H1 (cell line): ENCODE measurements at regions not wholly inside any gene's neighbourhood (a gene's known extent, or its start where the extent isn't known, plus 50 kb on each side); places are given as distances from the start of the nearest gene placed in this dataset.

Source experiments
- CTCF ChIA-PET: fragments of 300-600 bp; sonication (Branson Sonifier 250); formaldehyde crosslinking; loops from one replicate; lab custom pipeline; 2021; ENCODE audit not compliant: partially characterized antibody; lab: Charles Lee
- POLR2A ChIA-PET: fragments of 300-600 bp; sonication (Branson Sonifier 250); formaldehyde crosslinking; loops from one replicate; lab custom pipeline; 2021; ENCODE audit warnings: inconsistent platforms; ENCODE audit not compliant: partially characterized antibody; lab: Charles Lee
- DNase-seq, 2 experiments: peaks; one replicate each; pipeline versions ENCODE4 v3.0.0 to v3.0.0-alpha.2; 2010 to 2022; ENCODE audit warnings: low spot score in 2 of 2, low read depth in 1 of 2, mixed read lengths in 1 of 2
- FAIRE-seq: peaks from 2 replicates; lab custom pipeline; 2011; peaks lifted over from hg19 to GRCh38; lab: Jason Lieb, UNC
- H2AFZ ChIP-seq: 2 replicates; pipeline ENCODE4 v1.8.1; 2012; ENCODE audit warnings: low read length, inconsistent platforms
- H2AK5ac ChIP-seq: 2 replicates; pipeline ENCODE4 v1.6.1; 2013; ENCODE audit warnings: low read depth, low read length
- H2BK120ac ChIP-seq: replicated peaks from 2 replicates; pipeline ENCODE3; 2013; ENCODE audit warnings: low read depth, low read length, inconsistent platforms
- H2BK12ac ChIP-seq: 2 replicates; pipeline ENCODE4 v1.6.1; 2013; ENCODE audit warnings: low read depth, low read length
- H2BK15ac ChIP-seq: 2 replicates; pipeline ENCODE4 v1.6.1; 2013; ENCODE audit warnings: low read length
- H2BK20ac ChIP-seq: 2 replicates; pipeline ENCODE4 v1.6.1; 2013; ENCODE audit warnings: low read length
- H2BK5ac ChIP-seq: 2 replicates; pipeline ENCODE4 v1.6.1; 2013; ENCODE audit warnings: low read depth, low read length
- H3K14ac ChIP-seq: 2 replicates; pipeline ENCODE4 v1.6.1; 2013; ENCODE audit warnings: inconsistent platforms; ENCODE audit not compliant: insufficient read length
- H3K18ac ChIP-seq: 2 replicates; pipeline ENCODE4 v1.6.1; 2013; ENCODE audit warnings: low read length; ENCODE audit errors: extremely low read depth
- H3K23ac ChIP-seq: 2 replicates; pipeline ENCODE4 v1.6.1; 2013; ENCODE audit warnings: inconsistent platforms; ENCODE audit not compliant: insufficient read length
- H3K23me2 ChIP-seq: 2 replicates; pipeline ENCODE4 v1.6.1; 2013; ENCODE audit warnings: low read depth, low read length
- H3K27ac ChIP-seq: 2 replicates; pipeline ENCODE4 v1.6.1; 2011; ENCODE audit warnings: low read depth, low read length, inconsistent platforms
- H3K27me3 ChIP-seq, 4 experiments: replicated peaks in 1 of 4; 1 replicate in 1 of 4; 2 replicates in 3 of 4; pipeline versions ENCODE4 v1.6.1 to v1.8.1; 2011 to 2013; ENCODE audit warnings: low read length in 3 of 4, mild to moderate bottlenecking in 3 of 4, inconsistent platforms in 2 of 4, mixed read lengths in 2 of 4, moderate library complexity in 1 of 4; ENCODE audit not compliant: control insufficient read depth in 3 of 4, insufficient read depth in 3 of 4; ENCODE audit errors: extremely low read depth in 1 of 4
- H3K36me3 ChIP-seq, 4 experiments: 2 replicates each; pipeline versions ENCODE4 v1.6.1 to v1.8.1; 2011 to 2013; ENCODE audit warnings: mild to moderate bottlenecking in 4 of 4, low read length in 3 of 4, moderate library complexity in 2 of 4, control low read depth in 1 of 4, inconsistent platforms in 1 of 4; ENCODE audit not compliant: insufficient read depth in 4 of 4, control insufficient read depth in 2 of 4
- H3K4ac ChIP-seq: replicated peaks from 2 replicates; pipeline ENCODE3; 2013; ENCODE audit warnings: low read length, low read depth, mixed read lengths, inconsistent platforms; ENCODE audit not compliant: insufficient read length
- H3K4me1 ChIP-seq, 4 experiments: replicated peaks in 1 of 4; 1 replicate in 1 of 4; 2 replicates in 3 of 4; pipeline versions ENCODE4 v1.6.1 to v1.8.1; 2011 to 2013; ENCODE audit warnings: low read length in 3 of 4, inconsistent platforms in 2 of 4, mixed read lengths in 1 of 4; ENCODE audit not compliant: insufficient read depth in 4 of 4, control insufficient read depth in 3 of 4
- H3K4me2 ChIP-seq, 2 experiments: 2 replicates each; pipeline versions ENCODE4 v1.6.1 to v1.8.1; 2011 to 2013; ENCODE audit warnings: low read depth in 2 of 2, low read length in 2 of 2, control low read depth in 1 of 2, inconsistent platforms in 1 of 2, mild to moderate bottlenecking in 1 of 2; ENCODE audit not compliant: insufficient read depth in 1 of 2
- H3K4me3 ChIP-seq, 4 experiments: fragments of 200-600, 300-600 bp in 1 of 4; sonication (generic), shearing (Covaris generic), sonication (Bioruptor Twin) in 1 of 4; 2 replicates each; pipeline versions ENCODE4 v1.5.1 to v1.8.1; 2011 to 2016; ENCODE audit warnings: low read length in 4 of 4, low read depth in 3 of 4, control low read depth in 2 of 4, inconsistent platforms in 2 of 4, mild to moderate bottlenecking in 2 of 4, mixed read lengths in 1 of 4, moderate library complexity in 1 of 4; ENCODE audit not compliant: insufficient read depth in 2 of 4; ENCODE audit errors: extremely low read depth in 1 of 4
- H3K56ac ChIP-seq: replicated peaks from 2 replicates; pipeline ENCODE3; 2013; ENCODE audit warnings: low read depth, mild to moderate bottlenecking, mixed read lengths, low read length, inconsistent platforms; ENCODE audit not compliant: insufficient read length
- H3K79me1 ChIP-seq: 2 replicates; pipeline ENCODE4 v1.6.1; 2013; ENCODE audit warnings: low read depth, low read length, control low read depth
- H3K79me2 ChIP-seq, 2 experiments: 2 replicates each; pipeline versions ENCODE4 v1.6.1 to v1.8.1; 2012 to 2013; ENCODE audit warnings: low read length in 2 of 2, mild to moderate bottlenecking in 2 of 2, inconsistent platforms in 1 of 2; ENCODE audit not compliant: insufficient read depth in 2 of 2, control insufficient read depth in 1 of 2
- H3K9ac ChIP-seq, 4 experiments: replicated peaks in 1 of 4; 1 replicate in 1 of 4; 2 replicates in 3 of 4; pipeline versions ENCODE4 v1.6.1 to v1.8.1; 2011 to 2013; ENCODE audit warnings: low read depth in 3 of 4, low read length in 3 of 4, control low read depth in 2 of 4, mild to moderate bottlenecking in 2 of 4, moderate library complexity in 2 of 4, inconsistent platforms in 1 of 4; ENCODE audit errors: extremely low read depth in 1 of 4
- H3K9me3 ChIP-seq, 2 experiments: 2 replicates each; pipeline versions ENCODE4 v1.6.1 to v1.8.1; 2012 to 2013; ENCODE audit warnings: mild to moderate bottlenecking in 2 of 2, moderate library complexity in 2 of 2, control low read depth in 1 of 2, inconsistent platforms in 1 of 2, low read depth in 1 of 2, low read length in 1 of 2, mixed read lengths in 1 of 2; ENCODE audit not compliant: insufficient read depth in 2 of 2
- H4K20me1 ChIP-seq, 2 experiments: replicated peaks in 1 of 2; 2 replicates each; pipeline versions ENCODE3 to v1.8.1; 2011 to 2013; ENCODE audit warnings: inconsistent platforms in 2 of 2, low read length in 2 of 2, mild to moderate bottlenecking in 1 of 2; ENCODE audit not compliant: insufficient read depth in 2 of 2, control insufficient read depth in 1 of 2
- H4K5ac ChIP-seq: 2 replicates; pipeline ENCODE4 v1.6.1; 2013; ENCODE audit warnings: low read length, low read depth, mixed read lengths, inconsistent platforms; ENCODE audit not compliant: insufficient read length
- H4K8ac ChIP-seq: 2 replicates; pipeline ENCODE4 v1.8.0; 2013; ENCODE audit warnings: mild to moderate bottlenecking, moderate library complexity, low read length, inconsistent platforms; ENCODE audit not compliant: insufficient read depth; ENCODE audit errors: extremely low read depth
- H4K91ac ChIP-seq: replicated peaks from 2 replicates; pipeline ENCODE3; 2013; ENCODE audit warnings: low read length, mixed read lengths, inconsistent platforms; ENCODE audit not compliant: insufficient read length
- FOSL1 ChIP-seq: IDR thresholded peaks from 2 replicates; pipeline ENCODE4 v1.6.1; 2011; ENCODE audit warnings: mild to moderate bottlenecking, low read depth, low read length, moderate library complexity; ENCODE audit not compliant: insufficient read depth
- SIX5 ChIP-seq: IDR thresholded peaks from 2 replicates; pipeline ENCODE4 v1.6.1; 2011; ENCODE audit warnings: mild to moderate bottlenecking, low read depth, low read length
- WGBS, 2 experiments: shearing (Covaris generic) in 1 of 2; methylation state at CpG; one replicate each; pipeline versions ENCODE4 v1.1.6 to v1.1.7; 2013 to 2015; ENCODE audit warnings: low lambda C conversion rate in 2 of 2, mixed read lengths in 2 of 2, inconsistent platforms in 1 of 2, low coverage in 1 of 2, missing lambda C conversion rate in 1 of 2; ENCODE audit not compliant: insufficient replicate concordance in 2 of 2, insufficient coverage in 1 of 2, insufficient read length in 1 of 2; ENCODE audit errors: extremely low coverage in 1 of 2, missing lambda C conversion rate in 1 of 2; 5-methylcytosine and 5-hydroxymethylcytosine counted together

GRCh38 chr2:236353594-236353942 lies 89.4 kb upstream of the ASB18 start:
- H3K4me2 ChIP-seq: no peak overlapping the region
- FAIRE-seq (no peak), DNase-seq (no peak)
- peaks cover 0 to 3% of the 10 kb centered on the region in 2 experiments for H4K20me1 ChIP-seq
- no peaks in the 10 kb centered on the region for H3K9me3 ChIP-seq
- no peak overlapping the region for H3K23ac ChIP-seq
- no peak overlapping the region for H2BK5ac ChIP-seq
- H3K9ac ChIP-seq: no peak overlapping the region
- H2BK120ac ChIP-seq: no peak overlapping the region
- no peak overlapping the region for H2BK20ac ChIP-seq
- H3K27ac ChIP-seq: no peak overlapping the region
- H3K4ac ChIP-seq: no peak overlapping the region
- H3K4me1 ChIP-seq: peaks cover 0 to 2% (median 0%) of the 10 kb centered on the region in 4 experiments; a peak in 3 of 7 replicates
- no peaks in the 10 kb centered on the region for H3K79me1 ChIP-seq
- H2BK15ac ChIP-seq: no peak overlapping the region
- ChIA-PET POLR2A (interaction anchor here (0.7 kb wide), 1 partner anchor 478 kb away, joined by 3 read pairs; no protein-coding TSS in a partner anchor), CTCF (interaction anchor here (0.7 to 2.7 kb wide), 32 partner anchors 10 to 761 kb away, joined by 3 to 13 read pairs (median 4); partner anchors contain the start of gene ACKR3)
- H4K8ac ChIP-seq: no peak overlapping the region
- no peak overlapping the region for H3K56ac ChIP-seq
- no peak overlapping the region for H3K18ac ChIP-seq
- H4K91ac ChIP-seq: no peak overlapping the region
- no peaks in the 10 kb centered on the region for H3K23me2 ChIP-seq
- no peak overlapping the region for H2BK12ac ChIP-seq
- H3K36me3 ChIP-seq: no peaks in the 10 kb centered on the region
- no peak overlapping the region for H2AFZ ChIP-seq
- no peak overlapping the region for H4K5ac ChIP-seq
- no peak overlapping the region for H2AK5ac ChIP-seq
- no peak overlapping the region for H3K14ac ChIP-seq
- no peaks in the 10 kb centered on the region for H3K27me3 ChIP-seq
- WGBS, 2 experiments: 85% methylated on average over 6 of the region's 6 CpGs; no CpG with 5 or more reads in 1 of the 2 experiments
- H3K4me3 ChIP-seq: no peak overlapping the region
- TF ChIP-seq FOSL1 (no peak), SIX5 (no peak)
- TF ChIP-seq, all 59 proteins: peak for 0
- H3K79me2 ChIP-seq: no peaks in the 10 kb centered on the region
